Omental fat pad (tissue), 3 donors: ENCODE measurements at regions not wholly inside any gene's neighbourhood (a gene's known extent, or its start where the extent isn't known, plus 50 kb on each side); places are given as distances from the start of the nearest gene placed in this dataset.
"Not testable (repeated sequence)": the region's sequence is repeated elsewhere in the genome, so short reads cannot be mapped to it uniquely, and the experiment has no call there.

Experiments
- ATAC-seq: fragments of 150-250 bp; one replicate; pipeline ENCODE4 v1.9.1; 2016; ENCODE audit warnings: mild to moderate bottlenecking, moderate library complexity; ENCODE audit not compliant: low FRiP score
- DNase-seq: peaks from one replicate; pipeline ENCODE4 v3.0.0-alpha.2; 2019; ENCODE audit warnings: low spot score
- TF ChIP-seq, protein P1 (sequence below), 3 donors: fragments of 450-650 bp; IDR thresholded peaks; one replicate each; pipeline ENCODE4 v1.5.1; 2016 to 2017; ENCODE audit warnings: antibody characterized with exemption in 3 of 3, mild to moderate bottlenecking in 3 of 3, moderate library complexity in 2 of 3

DNA sequence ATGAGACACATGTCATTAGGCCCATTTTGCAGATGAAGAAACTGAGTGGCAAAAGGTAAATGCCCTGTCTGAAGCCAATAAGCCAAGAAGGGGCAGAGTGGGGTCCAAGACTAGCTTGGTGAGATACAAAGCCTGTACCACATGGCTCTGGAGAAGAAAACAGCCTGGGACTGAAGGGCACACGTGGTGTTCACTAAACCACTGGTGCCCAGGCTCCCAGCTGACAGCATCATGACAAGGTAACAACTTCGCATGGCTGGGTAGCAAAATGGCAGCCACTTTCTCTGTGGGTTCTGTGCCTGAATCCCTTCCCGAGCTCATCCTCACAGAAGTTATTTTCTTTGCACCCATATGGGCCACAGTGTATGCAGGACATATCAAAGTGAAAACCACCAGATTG, 229.6 kb downstream of the RAB11FIP2 start:
- DNase-seq (no peak), ATAC-seq (no peak)
- TF ChIP-seq, protein P1, sequence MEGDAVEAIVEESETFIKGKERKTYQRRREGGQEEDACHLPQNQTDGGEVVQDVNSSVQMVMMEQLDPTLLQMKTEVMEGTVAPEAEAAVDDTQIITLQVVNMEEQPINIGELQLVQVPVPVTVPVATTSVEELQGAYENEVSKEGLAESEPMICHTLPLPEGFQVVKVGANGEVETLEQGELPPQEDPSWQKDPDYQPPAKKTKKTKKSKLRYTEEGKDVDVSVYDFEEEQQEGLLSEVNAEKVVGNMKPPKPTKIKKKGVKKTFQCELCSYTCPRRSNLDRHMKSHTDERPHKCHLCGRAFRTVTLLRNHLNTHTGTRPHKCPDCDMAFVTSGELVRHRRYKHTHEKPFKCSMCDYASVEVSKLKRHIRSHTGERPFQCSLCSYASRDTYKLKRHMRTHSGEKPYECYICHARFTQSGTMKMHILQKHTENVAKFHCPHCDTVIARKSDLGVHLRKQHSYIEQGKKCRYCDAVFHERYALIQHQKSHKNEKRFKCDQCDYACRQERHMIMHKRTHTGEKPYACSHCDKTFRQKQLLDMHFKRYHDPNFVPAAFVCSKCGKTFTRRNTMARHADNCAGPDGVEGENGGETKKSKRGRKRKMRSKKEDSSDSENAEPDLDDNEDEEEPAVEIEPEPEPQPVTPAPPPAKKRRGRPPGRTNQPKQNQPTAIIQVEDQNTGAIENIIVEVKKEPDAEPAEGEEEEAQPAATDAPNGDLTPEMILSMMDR (IDR thresholded peaks at IDR 0.05), result no peak

DNA sequence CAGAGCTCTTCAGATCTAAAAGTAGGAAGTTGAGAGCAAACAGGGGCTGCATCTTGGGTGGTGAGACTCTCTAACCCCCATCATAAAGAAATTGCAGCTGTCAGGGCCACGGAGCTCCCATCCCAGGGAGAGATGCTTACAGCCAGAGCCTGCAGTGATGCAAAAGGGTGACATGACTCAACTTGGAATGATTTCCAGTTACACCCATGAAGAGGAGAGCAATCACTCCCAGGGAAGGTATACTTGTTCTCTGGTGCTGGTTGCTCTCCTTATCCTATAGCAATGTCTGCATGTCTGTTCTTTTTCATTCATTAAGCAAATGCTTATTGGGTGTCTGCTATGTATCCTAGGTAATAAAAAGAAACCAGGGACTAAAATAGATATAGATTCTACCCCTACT, 228.0 kb downstream of the RAB11FIP2 start:
- DNase-seq (no peak), ATAC-seq (no peak)
- TF ChIP-seq, protein P1 (IDR thresholded peaks at IDR 0.05), result no peak

DNA sequence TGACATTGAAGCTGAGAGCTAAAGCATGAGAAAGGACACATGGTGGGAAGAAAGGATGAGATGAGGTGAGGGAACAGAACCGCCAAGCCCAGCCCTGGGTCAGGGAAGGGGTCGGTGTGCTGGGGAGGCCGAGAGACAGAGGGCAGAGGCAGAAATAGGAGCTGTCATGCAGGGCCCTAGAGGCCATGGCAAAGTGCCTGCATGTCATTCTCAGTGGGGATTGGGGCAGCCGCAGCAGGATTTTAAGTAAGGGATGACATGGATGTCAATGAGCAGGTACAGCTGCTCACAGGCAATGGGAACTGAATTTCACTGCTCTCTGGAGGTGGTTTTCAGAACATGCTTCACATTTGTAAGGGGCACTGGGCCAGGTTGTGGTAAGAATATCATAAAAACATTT, 227.4 kb downstream of the RAB11FIP2 start:
- DNase-seq, result no peak
- ATAC-seq, result no peak
- TF ChIP-seq, protein P1 (IDR thresholded peaks at IDR 0.05), result no peak

DNA sequence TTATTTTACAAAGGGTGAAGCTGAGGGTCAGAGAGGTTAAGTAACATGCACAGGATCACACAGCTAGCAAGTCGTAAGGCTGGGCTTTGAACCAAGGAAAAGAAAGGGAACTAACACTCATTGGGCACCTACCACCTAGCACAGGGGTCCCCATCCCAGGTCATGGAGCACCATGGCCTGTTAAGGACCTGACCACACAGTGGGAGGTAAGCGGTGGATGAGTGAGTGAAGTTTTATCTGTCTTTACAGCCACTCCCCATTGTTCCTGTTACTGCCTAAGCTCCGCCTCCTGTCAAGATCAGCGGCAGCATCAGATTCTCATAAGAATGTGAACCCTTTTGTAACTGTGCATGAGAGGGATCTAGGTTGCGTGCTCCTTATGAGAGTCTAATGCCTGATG, 222.8 kb downstream of the RAB11FIP2 start:
- no peak for ATAC-seq
- TF ChIP-seq, protein P1 (IDR thresholded peaks at IDR 0.05), result no peak
- no peak for DNase-seq

DNA sequence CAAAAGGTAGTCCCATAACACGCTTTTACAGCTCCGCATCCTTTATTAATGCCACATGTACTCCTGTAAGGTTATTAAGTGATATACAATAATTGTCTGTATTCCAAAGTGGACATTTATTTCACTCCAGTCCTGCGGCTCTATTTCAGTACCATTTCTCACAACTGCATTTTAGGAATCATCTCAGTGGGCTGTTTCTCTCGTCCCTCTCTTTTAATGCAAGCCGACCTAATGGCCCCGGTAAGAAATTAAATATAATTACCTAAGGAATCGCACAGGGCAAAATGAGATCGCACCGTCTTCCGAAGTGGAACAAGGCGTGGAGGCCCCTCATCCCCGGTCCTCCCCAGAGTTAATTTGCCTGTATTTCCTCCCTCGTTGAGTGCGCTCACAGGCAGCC, 216.5 kb downstream of the RAB11FIP2 start:
- ATAC-seq (no peak), DNase-seq (no peak)
- TF ChIP-seq, protein P1 (IDR thresholded peaks at IDR 0.05), result no peak

DNA sequence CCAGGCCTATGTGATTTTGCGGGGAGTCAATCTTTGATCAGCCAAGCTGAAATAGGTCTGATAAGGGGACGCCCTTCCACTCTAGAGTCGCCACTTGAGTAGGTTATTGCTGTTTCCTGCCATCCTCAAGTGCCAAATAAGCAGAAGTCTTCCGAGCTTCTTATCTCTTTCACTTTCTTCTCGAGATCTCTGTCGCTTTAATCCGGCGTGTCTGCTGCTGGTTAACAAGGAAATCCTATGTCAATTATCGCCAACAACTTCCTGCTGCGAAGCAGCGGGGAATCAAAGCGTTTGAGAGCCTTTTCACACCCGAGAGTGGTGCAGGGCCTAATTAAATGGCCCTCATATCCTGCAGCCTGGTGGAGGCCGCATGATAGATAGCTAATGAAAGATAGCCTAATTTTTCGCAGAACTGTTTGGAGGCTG, 215.9 kb downstream of the RAB11FIP2 start:
- ATAC-seq, result no peak
- DNase-seq, result no peak
- TF ChIP-seq, protein P1 (IDR thresholded peaks at IDR 0.05), result no peak

DNA sequence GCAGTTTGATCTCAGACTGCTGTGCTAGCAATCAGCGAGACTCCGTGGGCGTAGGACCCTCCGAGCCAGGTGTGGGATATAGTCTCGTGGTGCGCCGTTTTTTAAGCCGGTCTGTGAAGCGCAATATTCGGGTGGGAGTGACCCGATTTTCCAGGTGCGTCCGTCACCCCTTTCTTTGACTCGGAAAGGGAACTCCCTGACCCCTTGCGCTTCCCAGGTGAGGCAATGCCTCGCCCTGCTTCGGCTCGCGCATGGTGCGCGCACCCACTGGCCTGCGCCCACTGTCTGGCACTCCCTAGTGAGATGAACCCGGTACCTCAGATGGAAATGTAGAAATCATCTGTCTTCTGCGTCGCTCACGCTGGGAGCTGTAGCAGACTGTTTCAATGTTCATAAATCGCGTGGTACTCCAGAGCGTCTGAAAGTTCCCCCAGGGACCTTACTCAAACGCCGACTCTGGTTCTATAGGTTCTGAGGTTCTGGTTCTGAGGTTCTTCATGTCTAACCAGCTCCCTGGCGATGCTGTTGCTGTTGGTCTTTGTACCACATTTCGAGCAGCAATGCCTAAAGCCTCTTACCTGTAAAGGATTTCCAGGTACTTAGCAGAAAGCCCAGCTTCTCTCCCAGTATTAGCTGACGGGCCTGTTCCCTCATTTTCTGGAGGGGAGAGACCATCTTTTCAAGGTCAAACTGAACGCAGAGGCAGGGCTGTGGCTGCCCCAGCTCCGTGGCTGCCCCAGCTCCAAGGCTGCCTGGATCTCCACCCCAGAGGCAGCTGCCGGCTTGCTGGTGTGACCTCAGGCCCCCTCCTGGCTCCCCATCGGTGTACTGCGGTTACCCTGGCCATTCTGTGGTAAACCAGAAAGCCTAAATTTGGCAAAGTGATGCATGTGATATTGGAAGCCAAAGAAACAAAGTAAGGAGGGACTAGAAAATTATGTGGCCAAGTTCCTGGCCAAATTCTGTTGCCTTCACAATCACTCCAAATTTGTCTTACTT, 207.9 kb downstream of the RAB11FIP2 start:
- DNase-seq, ATAC-seq: not testable (repeated sequence)

DNA sequence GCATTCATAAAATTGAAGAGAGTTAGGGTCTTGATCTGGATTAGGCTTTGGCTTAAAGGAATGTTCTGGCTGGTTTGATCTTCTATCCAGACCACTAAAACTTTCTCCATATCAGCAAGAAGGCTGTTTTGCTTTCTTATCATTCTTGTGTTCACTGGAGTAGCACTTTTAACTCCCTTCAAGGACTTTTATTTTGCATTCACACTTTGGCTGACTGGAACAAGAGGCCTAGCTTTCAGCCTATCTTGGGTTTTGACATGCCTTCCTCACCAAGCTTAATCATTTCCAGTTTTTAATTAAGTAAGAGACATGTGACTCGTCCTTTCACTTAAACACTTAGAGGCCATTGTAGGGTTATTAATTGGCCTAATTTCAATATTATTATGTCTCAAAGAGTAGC, 190.3 kb downstream of the RAB11FIP2 start:
- ATAC-seq, DNase-seq: not testable (repeated sequence)
